ENCODE measurements at regions not wholly inside any gene's neighbourhood (a gene's known extent, or its start where the extent isn't known, plus 50 kb on each side); places are given as distances from the start of the nearest gene placed in this dataset.

DNA sequence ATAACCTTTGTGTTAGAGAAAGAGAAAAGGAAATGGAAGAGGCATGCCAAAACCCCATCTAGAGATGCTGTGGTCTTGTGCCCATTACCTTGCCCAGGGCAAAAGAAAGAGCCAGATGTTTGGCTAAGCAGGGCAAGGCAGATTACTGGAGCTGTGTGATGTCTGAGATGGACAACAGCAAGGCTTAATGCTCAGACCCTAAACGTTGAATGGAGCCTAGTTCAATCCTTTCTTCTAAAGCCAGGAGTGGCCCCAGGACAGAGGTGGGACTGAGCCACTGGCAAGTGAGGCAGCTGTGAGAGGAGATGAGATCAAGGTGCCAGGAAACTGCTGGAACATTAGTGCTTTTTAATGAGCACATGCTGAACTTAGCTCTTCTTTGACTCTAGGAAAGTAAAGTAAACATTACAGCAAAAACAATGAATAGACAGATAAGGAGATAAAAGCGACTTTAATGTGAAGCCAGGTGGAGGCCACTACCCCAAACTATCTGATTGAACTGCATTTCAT, 143.0 kb upstream of the EGFLAM start:
- ATAC-seq (no peak), DNase-seq (ENCODE audit: low read depth, low spot score) (no peak)
- BruUV-seq (replicated peaks) = no TSS peak
- Histone ChIP-seq H3K27me3 (ENCODE audit: control insufficient read depth, insufficient read depth, low read length) (no peaks in the 10 kb centered on the region; the same call in 1 of the 2 replicates), H3K27ac (ENCODE audit: low read length) (no peak overlapping the region), H3K36me3 (ENCODE audit: control insufficient read depth, insufficient read depth, low read length) (no peaks in the 10 kb centered on the region), H3K4me1 (ENCODE audit: control insufficient read depth, insufficient read depth, low read length) (no peaks in the 10 kb centered on the region), H3K9me3 (ENCODE audit: control insufficient read depth, insufficient read depth, low read depth, low read length) (no peaks in the 10 kb centered on the region), H3K4me3 (ENCODE audit: low read depth in 2 of 2, low read length in 2 of 2) (no peak overlapping the region)
- in situ Hi-C loops (cut with HindIII; ENCODE audit: low pct_unique_long_range_greater_than_20kb, low sequenced_read_pairs) (no loop called here), intact Hi-C loops (cut with micrococcal nuclease; ENCODE audit: unreplicated experiment) (no loop called here)
- POLR2A ChIA-PET = no interaction called here
- TF ChIP-seq, protein P1, sequence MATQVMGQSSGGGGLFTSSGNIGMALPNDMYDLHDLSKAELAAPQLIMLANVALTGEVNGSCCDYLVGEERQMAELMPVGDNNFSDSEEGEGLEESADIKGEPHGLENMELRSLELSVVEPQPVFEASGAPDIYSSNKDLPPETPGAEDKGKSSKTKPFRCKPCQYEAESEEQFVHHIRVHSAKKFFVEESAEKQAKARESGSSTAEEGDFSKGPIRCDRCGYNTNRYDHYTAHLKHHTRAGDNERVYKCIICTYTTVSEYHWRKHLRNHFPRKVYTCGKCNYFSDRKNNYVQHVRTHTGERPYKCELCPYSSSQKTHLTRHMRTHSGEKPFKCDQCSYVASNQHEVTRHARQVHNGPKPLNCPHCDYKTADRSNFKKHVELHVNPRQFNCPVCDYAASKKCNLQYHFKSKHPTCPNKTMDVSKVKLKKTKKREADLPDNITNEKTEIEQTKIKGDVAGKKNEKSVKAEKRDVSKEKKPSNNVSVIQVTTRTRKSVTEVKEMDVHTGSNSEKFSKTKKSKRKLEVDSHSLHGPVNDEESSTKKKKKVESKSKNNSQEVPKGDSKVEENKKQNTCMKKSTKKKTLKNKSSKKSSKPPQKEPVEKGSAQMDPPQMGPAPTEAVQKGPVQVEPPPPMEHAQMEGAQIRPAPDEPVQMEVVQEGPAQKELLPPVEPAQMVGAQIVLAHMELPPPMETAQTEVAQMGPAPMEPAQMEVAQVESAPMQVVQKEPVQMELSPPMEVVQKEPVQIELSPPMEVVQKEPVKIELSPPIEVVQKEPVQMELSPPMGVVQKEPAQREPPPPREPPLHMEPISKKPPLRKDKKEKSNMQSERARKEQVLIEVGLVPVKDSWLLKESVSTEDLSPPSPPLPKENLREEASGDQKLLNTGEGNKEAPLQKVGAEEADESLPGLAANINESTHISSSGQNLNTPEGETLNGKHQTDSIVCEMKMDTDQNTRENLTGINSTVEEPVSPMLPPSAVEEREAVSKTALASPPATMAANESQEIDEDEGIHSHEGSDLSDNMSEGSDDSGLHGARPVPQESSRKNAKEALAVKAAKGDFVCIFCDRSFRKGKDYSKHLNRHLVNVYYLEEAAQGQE (IDR thresholded peaks at IDR 0.05; ENCODE audit: insufficient read depth in 1 of 2, low read depth in 2 of 2, low read length in 1 of 2) = no peak
- TF ChIP-seq SIN3A (IDR thresholded peaks at IDR 0.05; ENCODE audit: borderline replicate concordance, insufficient read depth, low read depth, low read length) (no peak), TCF7L2 (IDR thresholded peaks at IDR 0.05; ENCODE audit: low read depth, low read length) (no peak), POLR2AphosphoS5 (IDR thresholded peaks at IDR 0.05; ENCODE audit: low read depth, low read length) (no peak)
- TF ChIP-seq, protein P2, sequence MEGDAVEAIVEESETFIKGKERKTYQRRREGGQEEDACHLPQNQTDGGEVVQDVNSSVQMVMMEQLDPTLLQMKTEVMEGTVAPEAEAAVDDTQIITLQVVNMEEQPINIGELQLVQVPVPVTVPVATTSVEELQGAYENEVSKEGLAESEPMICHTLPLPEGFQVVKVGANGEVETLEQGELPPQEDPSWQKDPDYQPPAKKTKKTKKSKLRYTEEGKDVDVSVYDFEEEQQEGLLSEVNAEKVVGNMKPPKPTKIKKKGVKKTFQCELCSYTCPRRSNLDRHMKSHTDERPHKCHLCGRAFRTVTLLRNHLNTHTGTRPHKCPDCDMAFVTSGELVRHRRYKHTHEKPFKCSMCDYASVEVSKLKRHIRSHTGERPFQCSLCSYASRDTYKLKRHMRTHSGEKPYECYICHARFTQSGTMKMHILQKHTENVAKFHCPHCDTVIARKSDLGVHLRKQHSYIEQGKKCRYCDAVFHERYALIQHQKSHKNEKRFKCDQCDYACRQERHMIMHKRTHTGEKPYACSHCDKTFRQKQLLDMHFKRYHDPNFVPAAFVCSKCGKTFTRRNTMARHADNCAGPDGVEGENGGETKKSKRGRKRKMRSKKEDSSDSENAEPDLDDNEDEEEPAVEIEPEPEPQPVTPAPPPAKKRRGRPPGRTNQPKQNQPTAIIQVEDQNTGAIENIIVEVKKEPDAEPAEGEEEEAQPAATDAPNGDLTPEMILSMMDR (IDR thresholded peaks at IDR 0.05) = no peak
- CTCF ChIA-PET = no interaction called here

DNA sequence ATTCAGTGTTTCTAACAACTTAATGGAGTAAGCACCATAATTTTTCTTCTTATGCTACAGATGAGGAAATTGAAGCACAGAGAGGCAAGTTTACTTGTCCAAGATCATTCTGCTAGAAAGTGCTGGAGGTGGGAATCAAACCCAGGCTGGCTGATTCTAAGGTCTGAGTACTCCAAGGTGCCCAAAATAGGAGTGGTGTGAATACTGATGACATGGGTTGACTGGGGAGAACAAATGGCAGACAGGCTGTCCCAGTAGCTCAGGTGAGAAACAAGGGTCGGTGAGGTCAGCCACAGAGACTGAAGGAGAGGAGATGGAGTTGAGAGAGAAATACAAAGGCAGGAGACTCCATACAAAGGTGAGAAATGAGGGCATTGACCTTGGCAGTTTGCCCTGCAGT, 144.5 kb upstream of the EGFLAM start:
- Histone ChIP-seq H3K27me3 (ENCODE audit: control insufficient read depth, insufficient read depth, low read length) (no peaks in the 10 kb centered on the region; the same call in 1 of the 2 replicates), H3K36me3 (ENCODE audit: control insufficient read depth, insufficient read depth, low read length) (no peaks in the 10 kb centered on the region), H3K9me3 (ENCODE audit: control insufficient read depth, insufficient read depth, low read depth, low read length) (no peaks in the 10 kb centered on the region), H3K4me1 (ENCODE audit: control insufficient read depth, insufficient read depth, low read length) (no peaks in the 10 kb centered on the region), H3K4me3 (ENCODE audit: low read depth in 2 of 2, low read length in 2 of 2) (no peak overlapping the region), H3K27ac (ENCODE audit: low read length) (no peak overlapping the region)
- in situ Hi-C loops (cut with HindIII; ENCODE audit: low pct_unique_long_range_greater_than_20kb, low sequenced_read_pairs) = no loop called here
- TF ChIP-seq, protein P1 (IDR thresholded peaks at IDR 0.05; ENCODE audit: insufficient read depth in 1 of 2, low read depth in 2 of 2, low read length in 1 of 2) = no peak
- no peak for TF ChIP-seq SIN3A (IDR thresholded peaks at IDR 0.05; ENCODE audit: borderline replicate concordance, insufficient read depth, low read depth, low read length)
- no peak for TF ChIP-seq TCF7L2 (IDR thresholded peaks at IDR 0.05; ENCODE audit: low read depth, low read length)
- TF ChIP-seq POLR2AphosphoS5 (IDR thresholded peaks at IDR 0.05; ENCODE audit: low read depth, low read length) = no peak
- TF ChIP-seq, protein P2 (IDR thresholded peaks at IDR 0.05) = no peak
- DNase-seq (ENCODE audit: low read depth, low spot score) (no peak), ATAC-seq (no peak)
- intact Hi-C loops (cut with micrococcal nuclease; ENCODE audit: unreplicated experiment) = no loop called here
- BruUV-seq (replicated peaks) = no TSS peak
- POLR2A ChIA-PET = no interaction called here
- CTCF ChIA-PET = no interaction called here
